Breast epithelium (tissue), 4 donors: ENCODE measurements at regions not wholly inside any gene's neighbourhood (a gene's known extent, or its start where the extent isn't known, plus 50 kb on each side); places are given as distances from the start of the nearest gene placed in this dataset.

Source experiments
- DNase-seq, 2 donors: peaks; one replicate each; pipeline ENCODE4 v3.0.0-alpha.2; 2019; ENCODE audit warnings: low spot score in 2 of 2
- H3K27ac ChIP-seq, 2 donors: fragments of 200-600 bp; sonication (generic) in 1 of 2; one replicate each; pipeline ENCODE4 v1.5.1; 2016 to 2019; ENCODE audit warnings: mild to moderate bottlenecking in 1 of 2
- H3K27me3 ChIP-seq, 2 donors: fragments of 200-600 bp; sonication (generic) in 1 of 2; one replicate each; pipeline versions ENCODE4 v1.5.1 to v1.6.0; 2017 to 2019; ENCODE audit warnings: control low read depth in 1 of 2, mild to moderate bottlenecking in 1 of 2
- H3K36me3 ChIP-seq: fragments of 200-600 bp; one replicate; pipeline ENCODE4 v1.5.1; 2019
- H3K4me1 ChIP-seq, 2 donors: fragments of 200-600 bp; sonication (generic); one replicate each; pipeline ENCODE4 v1.5.1; 2016 to 2019; ENCODE audit warnings: control low read depth in 1 of 2
- H3K4me3 ChIP-seq, 3 donors: fragments of 200-600 bp; sonication (generic); 1 replicate in 2 of 3; 2 replicates in 1 of 3; pipeline ENCODE4 v1.5.1; 2016 to 2019; ENCODE audit warnings: mild to moderate bottlenecking in 3 of 3, moderate library complexity in 2 of 3
- H3K9me3 ChIP-seq, 2 donors: fragments of 200-600 bp; sonication (generic) in 1 of 2; one replicate each; pipeline ENCODE4 v1.5.1; 2016 to 2019; ENCODE audit warnings: control low read depth in 1 of 2
- CTCF ChIP-seq, 3 donors: fragments of 450-650 bp; IDR thresholded peaks; one replicate each; pipeline ENCODE4 v1.5.1; 2016 to 2017; ENCODE audit warnings: antibody characterized with exemption in 3 of 3, mild to moderate bottlenecking in 3 of 3, moderate library complexity in 3 of 3
- POLR2A ChIP-seq: fragments of 450-650 bp; IDR thresholded peaks from one replicate; pipeline ENCODE4 v1.6.1; 2016; ENCODE audit warnings: antibody characterized with exemption, mild to moderate bottlenecking, moderate library complexity
- POLR2AphosphoS5 ChIP-seq, 3 donors: sonication (generic); formaldehyde crosslinking; IDR thresholded peaks; one replicate each; pipeline ENCODE4 v1.6.1; 2017; ENCODE audit warnings: antibody characterized with exemption in 3 of 3
- intact Hi-C: fragments of 100-400 bp; cut with DNase I; formaldehyde crosslinking; loops from one replicate; pipeline ENCODE4 v1.15.1; 2023; ENCODE audit warnings: low total_unique reads

- Histone ChIP-seq H3K4me3 (no peak overlapping the region), H3K4me1 (no peaks in the 10 kb centered on the region), H3K36me3 (no peaks in the 10 kb centered on the region), H3K9me3 (no peaks in the 10 kb centered on the region), H3K27me3 (peaks cover 0 to 3% of the 10 kb centered on the region in 2 donors), H3K27ac (no peak overlapping the region)
- intact Hi-C loops = no loop called here
- no peak for TF ChIP-seq POLR2A
- no peak for TF ChIP-seq POLR2AphosphoS5 (IDR thresholded peaks at IDR 0.05)
- no peak for TF ChIP-seq CTCF (IDR thresholded peaks at IDR 0.05)
- DNase-seq = no peak
Observed at GRCh38 chr20:60470366-60470765, 512.1 kb downstream of the CDH26 start.

- Histone ChIP-seq H3K4me1 (no peaks in the 10 kb centered on the region), H3K9me3 (no peaks in the 10 kb centered on the region), H3K27me3 (peaks cover 0 to 3% of the 10 kb centered on the region in 2 donors), H3K27ac (no peak overlapping the region), H3K36me3 (no peaks in the 10 kb centered on the region), H3K4me3 (no peak overlapping the region)
- intact Hi-C loops = no loop called here
- no peak for DNase-seq
- TF ChIP-seq POLR2AphosphoS5 (IDR thresholded peaks at IDR 0.05) = no peak
- no peak for TF ChIP-seq CTCF (IDR thresholded peaks at IDR 0.05)
- no peak for TF ChIP-seq POLR2A
Observed at GRCh38 chr20:60473211-60473610, 515.0 kb downstream of the CDH26 start.

GRCh38 chr20:60474385-60474910 is 516.2 kb downstream of the CDH26 start:
- Histone ChIP-seq H3K27ac (no peak overlapping the region), H3K4me1 (no peaks in the 10 kb centered on the region), H3K4me3 (no peak overlapping the region), H3K36me3 (no peaks in the 10 kb centered on the region), H3K27me3 (peaks cover 0 to 3% of the 10 kb centered on the region in 2 donors), H3K9me3 (no peaks in the 10 kb centered on the region)
- TF ChIP-seq POLR2A (no peak), CTCF (IDR thresholded peaks at IDR 0.05) (no peak), POLR2AphosphoS5 (IDR thresholded peaks at IDR 0.05) (no peak)
- intact Hi-C loops = no loop called here
- DNase-seq = no peak

GRCh38 chr20:60476045-60476444 is 517.8 kb downstream of the CDH26 start:
- Histone ChIP-seq H3K27ac (no peak overlapping the region), H3K27me3 (peaks cover 0 to 3% of the 10 kb centered on the region in 2 donors), H3K4me3 (no peak overlapping the region), H3K36me3 (no peaks in the 10 kb centered on the region), H3K4me1 (no peaks in the 10 kb centered on the region), H3K9me3 (no peaks in the 10 kb centered on the region)
- no peak for DNase-seq
- no peak for TF ChIP-seq POLR2AphosphoS5 (IDR thresholded peaks at IDR 0.05)
- no peak for TF ChIP-seq POLR2A
- no peak for TF ChIP-seq CTCF (IDR thresholded peaks at IDR 0.05)
- intact Hi-C loops = no loop called here

- Histone ChIP-seq H3K4me1 (no peaks in the 10 kb centered on the region), H3K36me3 (no peaks in the 10 kb centered on the region), H3K4me3 (no peak overlapping the region), H3K9me3 (no peaks in the 10 kb centered on the region), H3K27ac (no peak overlapping the region), H3K27me3 (no peaks in the 10 kb centered on the region)
- intact Hi-C loops = no loop called here
- no peak for DNase-seq
- TF ChIP-seq POLR2AphosphoS5 (IDR thresholded peaks at IDR 0.05) (no peak), POLR2A (no peak), CTCF (IDR thresholded peaks at IDR 0.05) (no peak)
Observed at GRCh38 chr20:60477958-60478357, 519.7 kb downstream of the CDH26 start.
